Mammary epithelial cell (primary cell): ENCODE measurements at regions not wholly inside any gene's neighbourhood (a gene's known extent, or its start where the extent isn't known, plus 50 kb on each side); places are given as distances from the start of the nearest gene placed in this dataset.

Experiments
- EZH2 ChIP-seq: IDR thresholded peaks from 2 replicates; pipeline ENCODE4 v1.6.1; 2012; ENCODE audit warnings: low read length, inconsistent platforms, borderline replicate concordance
- TF ChIP-seq, protein P1 (sequence below), 2 donors: IDR thresholded peaks in 1 of 2; conservative IDR thresholded peaks in 1 of 2; 2 replicates each; pipeline ENCODE4 v1.5.1; 2011 to 2012; ENCODE audit warnings: inconsistent platforms in 2 of 2, low read length in 2 of 2, mild to moderate bottlenecking in 2 of 2, control low read depth in 1 of 2, low read depth in 1 of 2; ENCODE audit not compliant: insufficient read depth in 1 of 2; ENCODE audit errors: extremely low read depth in 1 of 2

DNA sequence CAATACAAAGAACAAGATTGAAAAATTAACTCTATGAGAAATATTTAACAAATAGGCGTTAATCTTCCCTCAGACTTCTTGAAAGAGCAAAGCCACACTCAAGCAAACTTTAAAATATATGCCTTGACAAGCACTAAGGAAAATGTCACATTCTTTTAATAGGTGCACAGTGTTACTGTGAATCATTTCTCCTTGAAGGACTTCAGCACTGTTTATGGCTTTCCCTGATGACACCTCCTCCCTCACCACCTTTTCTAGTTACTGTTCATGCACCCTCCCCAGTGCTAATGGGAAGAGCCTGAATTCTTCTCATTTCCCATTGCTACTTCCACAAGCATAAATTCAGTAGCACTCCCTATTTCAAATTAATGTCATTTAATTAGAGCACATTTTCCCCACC is 299.5 kb upstream of the RRP15 start:
- TF ChIP-seq, protein P1, sequence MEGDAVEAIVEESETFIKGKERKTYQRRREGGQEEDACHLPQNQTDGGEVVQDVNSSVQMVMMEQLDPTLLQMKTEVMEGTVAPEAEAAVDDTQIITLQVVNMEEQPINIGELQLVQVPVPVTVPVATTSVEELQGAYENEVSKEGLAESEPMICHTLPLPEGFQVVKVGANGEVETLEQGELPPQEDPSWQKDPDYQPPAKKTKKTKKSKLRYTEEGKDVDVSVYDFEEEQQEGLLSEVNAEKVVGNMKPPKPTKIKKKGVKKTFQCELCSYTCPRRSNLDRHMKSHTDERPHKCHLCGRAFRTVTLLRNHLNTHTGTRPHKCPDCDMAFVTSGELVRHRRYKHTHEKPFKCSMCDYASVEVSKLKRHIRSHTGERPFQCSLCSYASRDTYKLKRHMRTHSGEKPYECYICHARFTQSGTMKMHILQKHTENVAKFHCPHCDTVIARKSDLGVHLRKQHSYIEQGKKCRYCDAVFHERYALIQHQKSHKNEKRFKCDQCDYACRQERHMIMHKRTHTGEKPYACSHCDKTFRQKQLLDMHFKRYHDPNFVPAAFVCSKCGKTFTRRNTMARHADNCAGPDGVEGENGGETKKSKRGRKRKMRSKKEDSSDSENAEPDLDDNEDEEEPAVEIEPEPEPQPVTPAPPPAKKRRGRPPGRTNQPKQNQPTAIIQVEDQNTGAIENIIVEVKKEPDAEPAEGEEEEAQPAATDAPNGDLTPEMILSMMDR (conservative IDR thresholded peaks at IDR 0.05 in 1 of 2, IDR thresholded peaks at IDR 0.05 in 1 of 2; ENCODE audit: extremely low read depth in 1 of 2, insufficient read depth in 1 of 2, low read depth in 1 of 2, low read length in 2 of 2): no peak
- TF ChIP-seq EZH2: no peak
